Activated CD8-positive, alpha-beta T cell treated with anti-CD3 and anti-CD28 coated beads for 36 hours (primary cell): ENCODE measurements at regions not wholly inside any gene's neighbourhood (a gene's known extent, or its start where the extent isn't known, plus 50 kb on each side); places are given as distances from the start of the nearest gene placed in this dataset.

Experiments
- ATAC-seq: fragments of 200-7000 bp; cut with Tn5 transposase; one replicate; pipeline ENCODE4 v1.10.0; 2021; ENCODE audit warnings: mild to moderate bottlenecking, moderate library complexity
- CTCF ChIA-PET: fragments of 350-600 bp; sonication (Branson Sonifier 250); formaldehyde crosslinking; loops from one replicate; lab custom pipeline; 2021; ENCODE audit warnings: antibody characterized with exemption; lab: Charles Lee
- POLR2A ChIA-PET: fragments of 350-600 bp; sonication (Branson Sonifier 250); formaldehyde crosslinking; loops from one replicate; lab custom pipeline; 2021; ENCODE audit warnings: antibody characterized with exemption; lab: Charles Lee
- DNase-seq: peaks from one replicate; pipeline ENCODE4 v3.0.0-alpha.2; 2020
- H3K27ac Mint-ChIP-seq: one replicate; pipeline ENCODE4 v1.8.0; 2021; ENCODE audit warnings: mild to moderate bottlenecking, mixed read lengths
- H3K27me3 Mint-ChIP-seq: one replicate; pipeline ENCODE4 v1.8.0; 2021; ENCODE audit warnings: mixed read lengths
- H3K36me3 Mint-ChIP-seq: one replicate; pipeline ENCODE4 v1.8.0; 2021; ENCODE audit warnings: low read depth, mixed read lengths
- H3K4me1 Mint-ChIP-seq: one replicate; pipeline ENCODE4 v1.8.0; 2021; ENCODE audit warnings: low read depth, mixed read lengths
- H3K4me3 Mint-ChIP-seq: one replicate; pipeline ENCODE4 v1.8.0; 2021; ENCODE audit warnings: mild to moderate bottlenecking, moderate library complexity, mixed read lengths
- H3K9me3 Mint-ChIP-seq: one replicate; pipeline ENCODE4 v1.8.0; 2021; ENCODE audit warnings: mixed read lengths
- CTCF ChIP-seq: fragments of 200-600 bp; IDR thresholded peaks from one replicate; pipeline ENCODE4 v1.8.0; 2022; ENCODE audit warnings: antibody characterized with exemption, mild to moderate bottlenecking
- intact Hi-C: fragments of 100-400 bp; cut with micrococcal nuclease; formaldehyde crosslinking; loops from one replicate; pipeline ENCODE4 v1.10.0; 2022

GRCh38 chr20:52496191-52496590 lies 304.6 kb upstream of the ZFP64 start:
- Mint-ChIP-seq H3K4me1 (peaks cover 18% of the 10 kb centered on the region), H3K4me3 (no peak overlapping the region), H3K9me3 (no peaks in the 10 kb centered on the region), H3K36me3 (no peaks in the 10 kb centered on the region), H3K27ac (no peak overlapping the region), H3K27me3 (peaks cover 10% of the 10 kb centered on the region)
- POLR2A ChIA-PET: interaction anchor here (0.7 kb wide), 1 partner anchor 256 kb away, joined by 4 read pairs; no protein-coding TSS in a partner anchor
- ATAC-seq (no peak), DNase-seq (no peak)
- intact Hi-C loops: no loop called here
- no peak for TF ChIP-seq CTCF
- CTCF ChIA-PET: interaction anchor here (1.4 kb wide), 1 partner anchor 184 kb away, joined by 3 read pairs; no protein-coding TSS in a partner anchor

- Mint-ChIP-seq H3K9me3 (no peaks in the 10 kb centered on the region), H3K27me3 (peaks cover 9% of the 10 kb centered on the region), H3K4me3 (no peak overlapping the region), H3K27ac (no peak overlapping the region), H3K4me1 (peaks cover 18% of the 10 kb centered on the region), H3K36me3 (no peaks in the 10 kb centered on the region)
- CTCF ChIA-PET: interaction anchor here (0.6 kb wide), 1 partner anchor 10 kb away, joined by 3 read pairs; no protein-coding TSS in a partner anchor
- intact Hi-C loops: no loop called here
- TF ChIP-seq CTCF: no peak
- POLR2A ChIA-PET: no interaction called here
- DNase-seq (peak; percentile 69), ATAC-seq (peak; percentile 96)
Measured at GRCh38 chr20:52494244-52494643, 302.7 kb upstream of the ZFP64 start.

- Mint-ChIP-seq H3K27me3 (peaks cover 8% of the 10 kb centered on the region), H3K4me3 (peak overlapping the region; percentile 27), H3K4me1 (peaks cover 18% of the 10 kb centered on the region), H3K36me3 (no peaks in the 10 kb centered on the region), H3K27ac (no peak overlapping the region), H3K9me3 (no peaks in the 10 kb centered on the region)
- CTCF ChIA-PET: interaction anchor here (1.0 kb wide), 1 partner anchor 9 kb away, joined by 3 read pairs; no protein-coding TSS in a partner anchor
- ATAC-seq: peak; percentile 68
- TF ChIP-seq CTCF: no peak
- POLR2A ChIA-PET: no interaction called here
- DNase-seq: peak; percentile 8
- intact Hi-C loops: no loop called here
Measured at GRCh38 chr20:52493171-52493721, 301.7 kb upstream of the ZFP64 start.

GRCh38 chr20:52490711-52491430 lies 299.3 kb upstream of the ZFP64 start:
- Mint-ChIP-seq H3K4me3 (no peak overlapping the region), H3K4me1 (peaks cover 18% of the 10 kb centered on the region), H3K36me3 (no peaks in the 10 kb centered on the region), H3K27ac (no peak overlapping the region), H3K27me3 (peaks cover 6% of the 10 kb centered on the region), H3K9me3 (no peaks in the 10 kb centered on the region)
- no peak for DNase-seq
- ChIA-PET CTCF (no interaction called here), POLR2A (no interaction called here)
- no peak for TF ChIP-seq CTCF
- ATAC-seq: no peak
- intact Hi-C loops: no loop called here

- H3K9me3 Mint-ChIP-seq: no peaks in the 10 kb centered on the region
- ChIA-PET POLR2A (no interaction called here), CTCF (interaction anchor here (0.6 to 1.0 kb wide), 3 partner anchors 9 to 23 kb away, joined by 3 read pairs; no protein-coding TSS in a partner anchor)
- no peak for TF ChIP-seq CTCF
- no peak for ATAC-seq
- intact Hi-C loops: no loop called here
- H3K27ac Mint-ChIP-seq: no peak overlapping the region
- no peaks in the 10 kb centered on the region for H3K36me3 Mint-ChIP-seq
- H3K4me1 Mint-ChIP-seq: no peaks in the 10 kb centered on the region
- DNase-seq: no peak
- no peaks in the 10 kb centered on the region for H3K27me3 Mint-ChIP-seq
- H3K4me3 Mint-ChIP-seq: no peak overlapping the region
Measured at GRCh38 chr20:52484438-52484837, 292.9 kb upstream of the ZFP64 start.
